H9 (cell line): ENCODE measurements at regions not wholly inside any gene's neighbourhood (a gene's known extent, or its start where the extent isn't known, plus 50 kb on each side); places are given as distances from the start of the nearest gene placed in this dataset.

Source experiments
- DNase-seq: peaks from one replicate; pipeline ENCODE4 v3.0.0-alpha.2; 2017
- H2AFZ ChIP-seq: one replicate; pipeline ENCODE4 v1.6.1; 2013; ENCODE audit warnings: mild to moderate bottlenecking, low read length, control low read depth, moderate library complexity
- H2AK5ac ChIP-seq: 2 replicates; pipeline ENCODE4 v1.6.1; 2013; ENCODE audit warnings: low read length, control low read depth, mixed read lengths; ENCODE audit not compliant: insufficient read length
- H2BK120ac ChIP-seq: one replicate; pipeline ENCODE4 v1.6.1; 2013; ENCODE audit warnings: low read depth, mild to moderate bottlenecking, low read length, control low read depth, inconsistent platforms; ENCODE audit not compliant: poor library complexity, severe bottlenecking
- H2BK12ac ChIP-seq: 2 replicates; pipeline ENCODE4 v1.6.1; 2013; ENCODE audit warnings: low read length, control low read depth, mixed read lengths, low read depth; ENCODE audit not compliant: insufficient read length
- H2BK15ac ChIP-seq: 2 replicates; pipeline ENCODE4 v1.6.1; 2013; ENCODE audit warnings: low read depth, low read length, control low read depth
- H2BK20ac ChIP-seq: one replicate; pipeline ENCODE4 v1.6.1; 2013; ENCODE audit warnings: low read depth, mild to moderate bottlenecking, low read length, control low read depth, inconsistent platforms; ENCODE audit not compliant: poor library complexity, severe bottlenecking
- H2BK5ac ChIP-seq: 2 replicates; pipeline ENCODE4 v1.6.1; 2013; ENCODE audit warnings: low read length, control low read depth, mixed read lengths; ENCODE audit not compliant: insufficient read length
- H3K14ac ChIP-seq: 2 replicates; pipeline ENCODE4 v1.6.1; 2013; ENCODE audit warnings: low read length, control low read depth; ENCODE audit not compliant: insufficient read depth
- H3K18ac ChIP-seq: 2 replicates; pipeline ENCODE4 v1.6.1; 2013; ENCODE audit warnings: low read depth, mild to moderate bottlenecking, mixed read lengths, low read length, control low read depth; ENCODE audit not compliant: insufficient read length
- H3K23ac ChIP-seq: 2 replicates; pipeline ENCODE4 v1.6.1; 2013; ENCODE audit warnings: low read length, control low read depth, mixed read lengths, low read depth; ENCODE audit not compliant: insufficient read length
- H3K23me2 ChIP-seq: 2 replicates; pipeline ENCODE4 v1.6.1; 2013; ENCODE audit warnings: low read depth, mild to moderate bottlenecking, mixed read lengths, low read length, control low read depth; ENCODE audit not compliant: insufficient read length, poor library complexity, severe bottlenecking
- H3K27ac ChIP-seq: 2 replicates; pipeline ENCODE4 v1.5.1; 2013; ENCODE audit warnings: low read length, control low read depth, mixed read lengths, low read depth; ENCODE audit not compliant: insufficient read length
- H3K27me3 ChIP-seq: 2 replicates; pipeline ENCODE4 v1.6.1; 2013; ENCODE audit warnings: low read length, control low read depth, inconsistent platforms; ENCODE audit not compliant: insufficient read depth
- H3K4ac ChIP-seq: 2 replicates; pipeline ENCODE4 v1.6.1; 2013; ENCODE audit warnings: low read depth, mild to moderate bottlenecking, control low read depth, inconsistent platforms, low read length, moderate library complexity
- H3K4me1 ChIP-seq: 2 replicates; pipeline ENCODE4 v1.6.1; 2013; ENCODE audit warnings: low read length, control low read depth, inconsistent platforms; ENCODE audit not compliant: insufficient read depth
- H3K4me2 ChIP-seq: 2 replicates; pipeline ENCODE4 v1.6.1; 2013; ENCODE audit warnings: low read length, control low read depth, mixed read lengths; ENCODE audit not compliant: insufficient read length, insufficient read depth
- H3K56ac ChIP-seq: 2 replicates; pipeline ENCODE4 v1.6.1; 2013; ENCODE audit warnings: low read depth, mild to moderate bottlenecking, mixed read lengths, low read length, control low read depth; ENCODE audit not compliant: insufficient read length
- H3K79me1 ChIP-seq: 2 replicates; pipeline ENCODE4 v1.6.1; 2013; ENCODE audit warnings: low read depth, mild to moderate bottlenecking, moderate library complexity, low read length, control low read depth, inconsistent platforms; ENCODE audit not compliant: insufficient read depth, poor library complexity, severe bottlenecking
- H3K79me2 ChIP-seq: 2 replicates; pipeline ENCODE4 v1.6.1; 2013; ENCODE audit warnings: low read length, control low read depth, inconsistent platforms; ENCODE audit not compliant: insufficient read depth
- H3K9ac ChIP-seq: 2 replicates; pipeline ENCODE4 v1.6.1; 2013; ENCODE audit warnings: low read length, control low read depth, mixed read lengths; ENCODE audit not compliant: insufficient read length; ENCODE audit errors: extremely low read depth
- H3K9me3 ChIP-seq: one replicate; pipeline ENCODE4 v1.6.1; 2013; ENCODE audit warnings: low read depth, low read length, inconsistent platforms; ENCODE audit not compliant: control insufficient read depth
- H3T11ph ChIP-seq: one replicate; pipeline ENCODE4 v1.6.1; 2013; ENCODE audit warnings: mild to moderate bottlenecking, low read length, control low read depth, inconsistent platforms
- H4K20me1 ChIP-seq: one replicate; pipeline ENCODE4 v1.6.1; 2013; ENCODE audit not compliant: control insufficient read depth, insufficient read length, insufficient read depth
- H4K5ac ChIP-seq: 2 replicates; pipeline ENCODE4 v1.6.1; 2013; ENCODE audit warnings: low read depth, mild to moderate bottlenecking, mixed read lengths, low read length, control low read depth; ENCODE audit not compliant: insufficient read length
- H4K8ac ChIP-seq: replicated peaks from 2 replicates; pipeline ENCODE4 v1.6.1; 2013; ENCODE audit warnings: low read length, control low read depth, mixed read lengths, low read depth; ENCODE audit not compliant: insufficient read length
- H4K91ac ChIP-seq: 2 replicates; pipeline ENCODE4 v1.6.1; 2013; ENCODE audit warnings: low read depth, mild to moderate bottlenecking, moderate library complexity, mixed read lengths, low read length, control low read depth; ENCODE audit not compliant: insufficient read length
- H3K27ac Mint-ChIP-seq, 3 experiments: 2 replicates in 2 of 3; 3 replicates in 1 of 3; pipeline ENCODE4 v1.8.0; 2020 to 2021; ENCODE audit warnings: mixed read lengths in 3 of 3, mild to moderate bottlenecking in 1 of 3, moderate library complexity in 1 of 3
- H3K27me3 Mint-ChIP-seq: 2 replicates; pipeline ENCODE4 v1.8.0; 2021; ENCODE audit warnings: low read depth, mild to moderate bottlenecking, moderate library complexity, mixed read lengths
- H3K36me3 Mint-ChIP-seq, 3 experiments: 2 replicates in 2 of 3; 3 replicates in 1 of 3; pipeline ENCODE4 v1.8.0; 2020 to 2021; ENCODE audit warnings: low read depth in 3 of 3, mixed read lengths in 3 of 3; ENCODE audit not compliant: insufficient read depth in 1 of 3
- H3K4me1 Mint-ChIP-seq, 2 experiments: 2 replicates each; pipeline ENCODE4 v1.8.0; 2020; ENCODE audit warnings: mixed read lengths in 2 of 2
- H3K4me3 Mint-ChIP-seq, 2 experiments: 2 replicates in 1 of 2; 3 replicates in 1 of 2; pipeline ENCODE4 v1.8.0; 2020 to 2021; ENCODE audit warnings: mild to moderate bottlenecking in 2 of 2, mixed read lengths in 2 of 2, moderate library complexity in 1 of 2
- H3K9me3 Mint-ChIP-seq, 2 experiments: 2 replicates in 1 of 2; 3 replicates in 1 of 2; pipeline ENCODE4 v1.8.0; 2020; ENCODE audit warnings: mild to moderate bottlenecking in 2 of 2, mixed read lengths in 2 of 2, moderate library complexity in 1 of 2
- CTCF ChIP-seq: fragments of 200-600 bp; sonication (generic); conservative IDR thresholded peaks from 3 replicates; pipeline ENCODE4 v1.8.0; 2021; ENCODE audit warnings: antibody characterized with exemption, mild to moderate bottlenecking
- WGBS: extraction: QIAGEN DNeasy Blood & Tissue Kit; methylation state at CpG from one replicate; pipeline ENCODE4 v1.1.7; 2013; ENCODE audit warnings: missing lambda C conversion rate, low lambda C conversion rate, mixed read lengths; ENCODE audit not compliant: insufficient read length; ENCODE audit errors: extremely low coverage; 5-methylcytosine and 5-hydroxymethylcytosine counted together

- Mint-ChIP-seq H3K9me3 (no peaks in the 10 kb centered on the region), H3K27ac (no peak overlapping the region; a peak in 1 of 7 replicates), H3K36me3 (no peaks in the 10 kb centered on the region), H3K27me3 (no peaks in the 10 kb centered on the region), H3K4me3 (no peak overlapping the region), H3K4me1 (peaks cover 0 to 6% of the 10 kb centered on the region in 2 experiments; a peak in 2 of 4 replicates)
- Histone ChIP-seq H2BK5ac (no peak overlapping the region), H3T11ph (no peak overlapping the region), H3K27me3 (no peaks in the 10 kb centered on the region), H4K5ac (no peak overlapping the region), H3K79me2 (no peaks in the 10 kb centered on the region), H3K4me1 (no peaks in the 10 kb centered on the region), H2AFZ (no peak overlapping the region), H3K23ac (no peak overlapping the region), H2AK5ac (no peak overlapping the region), H2BK12ac (no peak overlapping the region), H4K8ac (no peak overlapping the region), H4K20me1 (no peaks in the 10 kb centered on the region), H2BK120ac (no peak overlapping the region), H3K56ac (no peak overlapping the region), H3K23me2 (no peaks in the 10 kb centered on the region), H3K4ac (no peak overlapping the region), H3K9ac (no peak overlapping the region), H2BK20ac (no peak overlapping the region), H3K27ac (no peak overlapping the region), H3K14ac (no peak overlapping the region), H3K9me3 (no peaks in the 10 kb centered on the region), H3K79me1 (no peaks in the 10 kb centered on the region), H3K18ac (no peak overlapping the region), H4K91ac (no peak overlapping the region), H2BK15ac (no peak overlapping the region), H3K4me2 (no peak overlapping the region)
- no CpG with 5 or more reads among the region's 2 CpGs for WGBS
- TF ChIP-seq CTCF, result no peak
- no peak for DNase-seq
Measured at GRCh38 chr5:158516521-158516920, 583.2 kb downstream of the EBF1 start.
